NCI-H748 (cell line): ENCODE measurements at regions not wholly inside any gene's neighbourhood (a gene's known extent, or its start where the extent isn't known, plus 50 kb on each side); places are given as distances from the start of the nearest gene placed in this dataset.
"Not testable (repeated sequence)": the region's sequence is repeated elsewhere in the genome, so short reads cannot be mapped to it uniquely, and the experiment has no call there.

ENCODE experiments used
- DNase-seq: peaks from one replicate; lab custom pipeline; 2025; ENCODE audit not compliant: unreplicated experiment; lab: John Stamatoyannopoulos, UW

DNA sequence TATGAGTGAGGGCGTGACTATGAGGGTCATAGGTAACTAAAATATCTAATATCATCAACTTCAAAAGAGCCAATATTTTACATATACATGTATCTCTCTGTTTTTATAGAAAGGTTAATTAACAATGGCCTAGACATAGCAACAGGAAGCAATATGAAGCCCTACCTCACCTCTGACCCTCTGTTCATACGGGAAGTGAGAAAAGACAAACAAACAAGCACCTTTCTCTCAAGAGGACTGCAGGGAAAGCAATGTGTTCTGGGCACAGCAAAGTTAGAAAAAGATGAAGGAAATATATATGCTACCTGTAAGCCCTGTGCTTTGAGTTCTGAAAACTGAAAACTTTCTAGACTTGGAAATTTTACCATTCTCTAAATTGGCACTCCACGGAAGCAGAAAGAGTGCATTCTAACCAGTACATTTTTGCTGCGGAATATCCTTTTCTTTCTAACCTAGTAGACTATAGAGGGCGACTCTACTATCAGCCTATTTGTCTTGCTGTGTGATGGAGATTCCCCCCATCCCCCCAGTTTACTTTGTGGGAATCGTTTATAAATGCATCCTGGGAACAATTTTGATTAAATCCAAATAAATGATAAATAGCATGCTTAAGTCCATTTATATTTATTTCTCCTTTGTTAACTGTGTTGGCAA is 830.4 kb upstream of the FAT3 start:
- peak; percentile 60 for DNase-seq

DNA sequence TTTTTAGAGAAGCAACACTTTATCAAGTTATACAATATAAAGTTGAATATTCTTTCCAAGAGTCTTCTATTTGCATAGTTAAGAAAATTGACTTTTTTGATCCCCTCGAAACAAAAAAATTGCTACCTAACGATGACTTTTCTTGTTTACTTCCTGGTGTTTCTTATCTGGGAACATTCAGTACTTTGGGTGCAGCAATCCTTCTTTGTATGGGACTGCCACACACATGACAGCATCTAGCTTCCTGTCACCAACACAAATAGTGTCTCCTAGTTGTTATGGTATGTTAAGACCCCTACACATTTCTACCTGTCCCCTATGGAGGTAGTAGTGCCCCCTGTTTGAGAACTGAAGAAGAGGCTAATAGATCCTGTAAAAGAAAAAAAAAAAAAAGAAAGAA is 841.7 kb upstream of the FAT3 start:
- DNase-seq: no peak

DNA sequence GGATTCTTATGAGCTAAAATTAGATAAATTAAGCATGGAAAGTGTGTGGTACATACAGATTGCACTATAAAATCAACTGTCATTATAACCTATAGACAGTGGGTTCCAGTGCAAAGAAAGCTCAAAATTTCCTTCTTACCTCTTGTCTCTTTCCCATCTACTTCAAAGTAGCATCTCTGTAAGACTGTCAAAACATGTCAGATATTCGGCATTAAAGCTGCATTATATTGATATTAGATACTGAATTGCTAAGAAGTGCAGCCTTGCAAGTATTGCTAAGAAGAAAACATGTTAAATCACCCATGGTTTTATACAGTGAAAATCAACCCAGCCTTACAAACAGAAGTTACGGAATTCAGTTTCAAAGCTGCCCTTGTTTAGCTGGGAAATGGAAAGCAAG is 849.8 kb upstream of the FAT3 start:
- DNase-seq: no peak

DNA sequence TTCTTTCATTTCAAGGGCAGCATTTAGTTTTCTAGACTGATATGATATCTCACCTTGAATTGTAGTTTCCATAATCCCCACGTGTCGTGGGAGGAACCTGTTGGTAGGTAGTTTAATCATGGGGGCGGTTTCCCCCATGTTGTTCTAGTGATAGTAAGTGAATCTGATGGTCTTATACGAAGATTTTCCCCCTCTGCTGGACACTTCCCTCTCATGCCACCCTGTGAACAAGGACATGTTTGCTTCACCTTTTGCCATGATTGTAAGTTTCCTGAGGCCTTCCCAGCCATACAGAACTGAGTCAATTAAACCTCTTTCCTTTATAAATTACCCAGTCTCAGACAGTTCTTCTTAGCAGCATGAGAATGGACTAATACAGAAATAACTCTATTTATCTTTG is 851.1 kb upstream of the FAT3 start:
- DNase-seq: no peak

DNA sequence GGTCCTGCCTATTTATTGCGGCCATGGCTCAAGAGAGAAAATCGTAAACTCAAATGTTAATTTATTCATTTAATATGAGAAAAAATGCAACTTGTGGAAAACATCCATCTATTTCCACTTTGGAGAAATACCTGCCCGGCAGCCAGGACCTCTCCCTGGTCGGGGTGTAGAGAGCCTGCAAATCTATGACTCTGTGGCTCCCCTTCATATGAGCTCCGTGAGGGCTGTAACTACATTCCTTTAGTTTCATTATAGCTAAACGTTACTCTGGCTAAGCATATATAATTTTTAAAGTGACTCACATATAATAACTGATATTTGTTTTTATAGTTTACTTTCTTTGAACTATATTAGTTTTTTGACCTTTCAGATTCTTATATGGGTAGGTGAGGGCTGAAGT is 857.8 kb upstream of the FAT3 start:
- DNase-seq: no peak

DNA sequence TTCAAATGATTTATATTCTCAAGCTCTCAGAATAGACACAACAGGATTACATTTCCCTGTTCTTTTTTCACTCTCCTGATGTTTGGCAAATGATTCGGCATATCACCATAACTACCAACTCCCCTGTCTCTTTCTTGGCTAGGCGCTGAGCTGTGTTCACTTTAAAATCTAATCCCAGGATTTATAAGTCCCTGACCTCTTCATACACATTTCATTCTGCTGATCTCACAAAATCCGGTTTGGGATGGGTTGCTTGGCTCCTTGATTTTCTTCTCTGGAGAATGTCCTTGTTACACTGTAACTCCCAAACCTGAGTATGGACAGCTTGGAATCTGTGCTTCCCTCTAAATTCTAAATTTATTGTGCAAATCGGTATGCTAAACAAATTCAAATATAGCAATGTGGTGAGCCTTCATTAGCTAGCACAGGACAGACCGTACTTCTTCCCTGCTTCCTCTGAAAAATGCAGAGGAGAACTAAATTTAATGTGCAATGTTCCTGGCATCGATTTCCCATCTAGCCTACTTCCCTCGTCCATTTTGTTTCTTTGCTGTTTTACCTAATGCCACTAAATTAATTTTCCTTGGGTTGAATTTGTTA is 858.5 kb upstream of the FAT3 start:
- DNase-seq: no peak

DNA sequence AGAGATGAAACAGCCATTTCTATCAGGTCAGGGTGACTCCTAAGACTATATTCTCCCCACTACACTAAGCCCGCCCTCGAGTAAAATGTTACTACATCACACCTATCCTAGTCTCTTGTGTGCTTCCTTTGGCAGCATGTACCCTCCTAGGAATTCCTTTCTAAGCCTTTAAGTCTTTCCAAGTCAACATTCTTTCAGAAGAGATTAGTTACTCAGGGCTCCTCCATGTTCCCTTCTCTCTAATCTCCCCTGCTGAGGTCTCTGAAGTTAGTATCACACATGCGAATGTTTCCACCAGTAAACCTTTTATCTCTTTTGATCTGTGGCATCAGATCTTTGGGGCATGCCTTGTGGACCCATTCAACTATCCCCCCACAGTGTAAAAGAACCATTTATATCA is 873.7 kb upstream of the FAT3 start:
- no peak for DNase-seq

DNA sequence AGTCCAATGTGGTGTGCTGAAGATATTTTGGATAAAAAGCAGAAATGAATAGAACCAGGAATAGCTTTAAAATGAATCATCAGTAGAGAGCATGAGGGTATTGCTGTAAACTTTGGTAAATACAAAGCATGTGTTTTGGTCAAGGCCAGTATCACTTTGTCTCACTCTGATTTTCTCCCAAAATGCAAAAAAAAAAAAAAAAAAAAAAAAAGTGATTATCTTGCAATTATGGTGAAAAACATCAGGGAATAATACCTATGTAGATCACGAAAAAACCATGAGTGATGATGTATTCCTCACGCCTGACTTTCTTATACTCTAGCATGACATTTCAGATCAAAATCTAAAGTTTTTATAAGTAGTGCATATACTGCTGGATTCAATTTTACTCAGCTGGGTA is 897.9 kb upstream of the FAT3 start:
- DNase-seq: no peak

DNA sequence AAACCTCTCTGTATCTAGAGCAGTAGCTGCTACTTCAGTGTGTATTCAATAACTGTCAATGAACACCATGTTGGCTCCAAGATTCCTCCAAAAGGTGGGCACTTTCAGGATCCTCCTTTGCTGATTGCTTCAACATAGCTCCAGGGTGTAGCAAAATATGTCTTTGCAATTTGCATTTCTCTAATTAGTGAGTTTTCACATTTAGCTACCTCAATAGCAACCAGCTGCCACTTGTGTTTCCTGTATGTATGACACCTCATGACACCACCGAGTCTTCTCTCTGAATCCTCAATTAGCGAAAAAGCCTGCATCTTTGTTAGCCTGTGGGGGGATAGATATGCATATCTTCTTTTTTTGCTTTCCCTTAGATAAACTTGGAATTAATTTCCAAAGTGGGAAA is 898.3 kb upstream of the FAT3 start:
- no peak for DNase-seq

DNA sequence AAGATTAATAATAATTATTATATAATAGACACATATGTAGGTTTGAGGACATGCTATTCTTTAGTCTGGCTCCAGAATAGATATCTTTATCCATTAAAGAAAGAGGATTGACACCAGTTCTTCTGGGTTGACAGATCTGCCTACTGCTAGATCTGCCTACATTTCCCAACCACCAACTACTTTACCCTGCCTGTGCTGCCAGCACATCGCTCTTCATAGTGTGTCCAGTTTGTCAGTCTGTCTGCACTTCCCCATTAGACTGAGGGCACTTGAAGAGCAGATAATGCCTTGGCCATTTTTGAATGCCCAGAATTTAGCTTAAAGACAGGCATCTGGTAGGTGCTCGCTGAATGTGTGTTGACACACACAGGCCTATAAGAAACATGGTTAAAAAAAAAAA is 910.1 kb upstream of the FAT3 start:
- DNase-seq: no peak

DNA sequence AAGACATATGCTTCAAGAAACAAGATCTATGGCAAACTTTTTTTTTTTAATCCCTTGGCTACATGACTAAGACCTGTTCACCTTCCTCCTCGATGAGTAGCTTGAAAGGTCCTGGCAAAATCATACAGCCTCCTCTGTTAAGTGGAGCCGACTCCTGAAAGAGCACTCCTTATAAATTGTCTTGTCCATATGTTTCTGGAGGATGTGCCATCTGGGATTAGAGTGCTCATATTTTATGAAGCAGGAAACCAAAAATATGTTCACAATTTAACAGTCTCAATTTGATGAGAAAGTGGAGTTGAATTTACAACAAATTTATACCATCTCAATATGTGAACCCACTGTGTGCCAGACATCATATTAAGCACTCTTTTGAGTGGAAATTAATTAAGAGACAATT is 912.1 kb upstream of the FAT3 start:
- DNase-seq: no peak

DNA sequence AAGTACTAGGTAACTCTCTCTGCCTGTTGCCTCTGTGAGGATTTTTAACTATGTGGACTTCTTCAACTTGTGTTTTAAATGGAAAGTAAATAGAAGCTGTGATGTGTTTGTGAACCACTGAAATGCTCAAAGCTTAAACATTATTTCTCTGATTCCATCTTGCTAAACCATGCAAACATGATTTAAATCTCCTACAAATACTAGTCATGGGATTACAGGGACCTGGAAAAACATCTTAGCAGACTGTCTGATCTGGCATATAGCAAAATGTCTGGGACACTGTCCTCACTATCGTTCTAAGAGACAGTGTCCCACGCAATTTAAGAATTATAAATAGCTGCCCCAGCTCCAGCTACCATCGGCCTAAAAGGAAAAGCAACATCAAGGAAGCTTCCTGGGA is 914.5 kb upstream of the FAT3 start:
- no peak for DNase-seq

DNA sequence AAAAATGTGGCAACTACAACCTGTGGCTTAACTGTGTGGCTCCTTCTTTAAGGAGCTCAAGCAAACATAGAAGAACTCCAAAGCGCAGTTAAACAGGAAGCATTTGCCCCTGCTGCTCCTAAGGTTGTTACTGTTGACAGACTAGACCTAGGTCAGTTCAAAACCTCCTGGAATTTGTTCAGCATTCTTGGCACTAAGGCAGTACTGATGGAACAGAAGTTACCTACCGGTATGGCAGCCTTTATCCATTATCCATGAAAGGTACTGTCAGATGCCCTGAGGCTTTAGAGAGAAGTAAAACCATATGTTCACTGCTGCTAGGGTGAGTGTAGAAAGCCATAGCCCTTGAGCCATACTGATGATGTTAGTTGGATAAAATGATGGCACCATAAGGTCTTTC is 916.5 kb upstream of the FAT3 start:
- DNase-seq: no peak

DNA sequence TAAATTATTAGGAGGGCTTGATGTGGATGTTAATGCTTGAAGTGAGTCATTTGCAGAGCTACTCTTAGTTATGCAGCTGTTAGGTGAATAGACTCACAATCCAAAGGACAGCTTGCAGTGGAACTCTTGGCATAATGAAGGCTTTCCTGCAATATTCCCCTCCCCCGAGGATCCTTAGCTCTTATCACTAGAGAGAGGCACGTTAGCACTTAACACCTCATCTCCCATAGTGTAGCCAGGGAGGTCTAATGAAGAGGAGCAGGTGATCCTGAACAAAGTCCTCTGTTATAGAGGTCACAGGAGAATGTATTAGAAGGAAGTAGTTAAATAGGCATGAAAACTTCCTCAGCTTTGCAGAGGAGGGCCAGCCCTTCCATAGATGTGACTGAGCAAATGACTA is 919.2 kb upstream of the FAT3 start:
- no peak for DNase-seq

DNA sequence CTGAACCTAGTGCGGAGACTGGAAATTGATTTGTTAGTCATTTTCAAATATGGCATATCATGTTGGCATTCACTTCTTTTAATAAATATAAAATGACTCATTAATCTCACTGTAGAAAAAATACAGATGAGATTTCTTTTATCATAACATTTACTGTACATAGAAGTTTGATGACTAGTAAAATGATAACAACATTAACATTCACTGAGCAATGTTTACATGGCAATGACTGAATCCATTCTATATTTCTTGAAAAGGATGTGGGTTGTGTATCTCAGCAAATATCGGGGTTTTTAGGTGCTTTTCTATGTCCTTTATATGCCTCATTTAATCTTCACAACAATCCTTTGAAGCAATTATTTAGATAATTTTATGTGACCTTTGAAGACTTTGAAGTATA is 920.9 kb upstream of the FAT3 start:
- no peak for DNase-seq

DNA sequence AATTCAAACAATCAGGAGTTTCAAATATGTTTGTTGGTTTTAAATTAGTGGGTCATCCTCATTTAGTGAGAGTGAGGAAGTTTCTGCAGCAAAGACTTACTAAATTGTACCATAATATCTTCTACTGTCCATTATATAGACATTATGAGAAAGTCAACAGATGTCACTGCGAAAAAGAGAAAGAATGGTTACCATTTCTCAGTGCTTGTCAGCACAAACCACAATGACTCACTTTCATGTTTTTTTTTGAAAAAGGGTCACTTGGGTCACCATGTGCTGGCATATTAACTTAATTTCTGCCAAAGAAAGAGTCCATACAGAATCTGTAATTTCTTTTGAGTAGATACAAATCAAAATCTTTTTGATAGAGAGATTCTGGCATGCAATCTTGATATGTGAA is 924.6 kb upstream of the FAT3 start:
- no peak for DNase-seq

DNA sequence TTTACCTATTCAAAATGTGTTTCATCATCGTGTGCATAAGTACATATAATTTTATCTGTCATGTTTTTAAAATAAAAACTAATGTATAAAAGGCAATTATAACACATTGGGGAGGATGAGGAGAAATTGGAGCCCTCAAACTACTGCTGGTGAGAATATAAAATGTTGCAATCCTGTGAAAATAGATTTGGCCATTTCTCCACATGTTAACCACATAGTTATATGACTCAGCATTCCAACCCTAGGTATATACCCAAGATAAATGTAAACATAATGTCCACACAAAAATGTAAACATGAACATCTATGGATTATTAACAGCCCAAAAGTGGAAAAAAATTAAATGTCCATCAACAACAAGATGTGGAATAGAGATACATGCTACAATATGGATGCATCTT is 928.0 kb upstream of the FAT3 start:
- DNase-seq: no peak

DNA sequence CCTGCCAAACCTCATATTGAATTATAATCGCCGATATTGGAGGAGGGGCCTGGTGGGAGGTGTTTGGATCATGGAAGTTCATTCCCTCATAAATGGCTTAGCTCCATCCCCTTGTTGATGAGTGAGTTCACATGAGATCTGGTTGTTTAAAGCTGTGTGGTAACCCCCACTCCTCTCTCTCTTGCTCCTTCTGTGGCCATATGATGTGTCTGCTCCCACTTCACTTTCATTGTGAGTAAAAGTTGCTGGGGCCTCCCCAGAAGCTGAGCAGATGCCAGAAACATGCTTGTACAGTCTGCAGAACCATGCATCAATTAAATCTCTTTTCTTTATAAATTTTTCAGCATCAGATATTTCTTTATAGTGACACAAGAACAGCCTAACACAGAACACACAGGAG is 929.0 kb upstream of the FAT3 start:
- no peak for DNase-seq

DNA sequence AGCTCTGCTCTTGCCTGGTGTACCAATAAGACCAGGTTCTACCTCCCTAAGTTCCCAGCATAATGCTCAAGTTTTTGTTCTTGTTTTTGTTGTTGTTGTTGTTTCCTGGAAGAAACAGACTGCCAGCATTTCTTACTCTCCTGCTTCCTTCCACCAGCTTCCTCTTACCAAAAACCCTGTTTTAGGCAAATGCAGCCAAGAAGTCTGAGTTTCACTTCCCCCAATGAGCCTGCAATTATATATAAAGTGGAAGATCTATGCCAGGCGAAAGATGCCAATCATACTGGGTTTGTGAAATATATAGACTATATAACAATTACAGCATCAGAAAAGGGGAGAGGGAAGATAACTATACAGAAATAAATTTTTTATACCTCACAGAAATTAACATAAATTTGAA is 931.5 kb upstream of the FAT3 start:
- no peak for DNase-seq

DNA sequence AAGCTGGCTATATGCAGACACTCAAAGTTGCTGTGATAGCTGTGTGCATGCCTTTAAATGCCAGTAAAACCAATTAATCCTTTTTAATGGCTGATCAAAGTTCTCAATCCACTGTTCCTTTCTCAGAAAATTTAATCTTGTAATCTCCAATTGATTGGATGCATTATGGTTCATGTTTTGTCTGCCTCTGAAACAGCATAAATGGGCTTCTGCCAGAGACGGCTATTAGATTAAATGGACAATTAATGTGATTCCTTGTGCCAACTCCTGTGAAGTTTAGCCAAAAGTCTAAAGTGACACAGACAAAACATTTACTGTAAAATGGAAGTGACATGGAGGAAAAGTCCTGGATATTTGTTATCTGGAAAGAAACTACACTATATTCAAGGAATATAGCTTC is 952.5 kb upstream of the FAT3 start:
- DNase-seq: no peak

DNA sequence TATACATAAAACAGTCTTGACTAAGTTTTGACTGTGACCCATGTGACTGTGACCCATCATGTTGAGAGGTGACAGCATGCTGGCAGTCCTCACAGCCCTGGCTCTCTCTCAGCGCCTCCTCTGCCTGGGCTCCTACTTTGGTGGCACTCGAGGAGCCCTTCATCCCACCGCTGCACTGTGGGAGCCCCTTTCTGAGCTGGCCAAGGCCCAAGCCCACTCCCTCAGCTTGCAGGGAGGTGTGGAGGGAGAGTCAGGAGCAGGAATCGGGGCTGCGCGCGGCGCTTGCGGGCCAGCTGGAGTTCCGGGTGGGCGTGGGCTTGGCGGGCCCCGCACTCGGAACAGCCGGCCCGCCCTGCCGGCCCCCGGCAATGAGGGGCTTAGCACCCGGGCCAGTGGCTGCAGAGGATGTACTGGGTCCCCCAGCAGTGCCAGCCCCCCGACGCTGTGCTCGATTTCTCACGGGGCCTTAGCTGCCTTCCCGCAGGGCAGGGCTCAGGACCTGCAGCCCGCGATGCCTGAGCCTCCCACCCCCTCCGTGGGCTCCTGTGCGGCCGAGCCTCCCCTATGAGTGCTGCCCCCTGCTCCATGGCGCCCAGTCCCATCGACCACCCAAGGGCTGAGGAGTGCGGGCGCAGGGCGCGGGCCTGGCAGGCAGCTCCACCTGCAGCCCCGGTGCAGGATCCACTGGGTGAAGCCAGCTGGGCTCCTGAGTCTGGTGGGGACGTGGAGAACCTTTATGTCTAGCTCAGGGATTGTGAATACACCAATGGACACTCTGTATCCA is 955.9 kb upstream of the FAT3 start:
- not testable (repeated sequence) for DNase-seq

DNA sequence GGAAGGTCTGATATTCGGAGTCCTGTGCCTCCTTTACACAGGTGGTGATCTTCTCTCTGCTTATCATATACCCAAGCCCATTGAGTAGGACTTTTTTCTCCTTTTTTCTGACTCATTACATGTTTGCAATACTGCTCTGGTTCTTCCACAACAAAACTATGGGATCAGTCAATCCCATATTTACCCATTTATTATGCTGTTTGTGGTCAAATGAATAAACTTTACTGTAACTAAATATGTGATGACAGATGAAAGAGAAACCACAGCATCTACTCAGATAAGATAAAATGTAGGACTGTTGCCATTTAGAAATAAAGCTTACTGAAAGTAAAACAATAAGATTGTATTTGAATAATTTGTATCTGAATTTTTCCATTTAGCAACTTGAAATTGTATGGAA is 958.7 kb upstream of the FAT3 start:
- DNase-seq: no peak

DNA sequence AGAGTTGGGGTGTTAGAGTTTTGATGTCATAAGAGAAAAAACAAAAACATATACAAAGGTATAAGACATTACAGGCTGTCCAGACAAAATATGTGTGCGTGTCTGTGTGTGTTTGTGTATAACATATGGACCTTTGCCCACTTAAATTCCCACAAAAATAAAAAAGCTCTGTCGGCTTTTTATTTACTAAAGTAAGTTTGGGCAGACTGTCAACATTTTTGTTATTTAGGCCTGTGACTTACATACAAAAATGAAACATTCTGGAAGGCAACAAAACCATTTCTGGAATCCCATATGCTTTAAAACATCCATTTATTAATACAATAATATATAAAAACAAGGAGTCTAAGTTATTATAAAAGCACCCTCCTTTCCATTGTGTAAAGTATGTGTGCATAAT is 960.1 kb upstream of the FAT3 start:
- DNase-seq: no peak
